Mammary epithelial cell (primary cell): ENCODE measurements at regions not wholly inside any gene's neighbourhood (a gene's known extent, or its start where the extent isn't known, plus 50 kb on each side); places are given as distances from the start of the nearest gene placed in this dataset.

Experiments used
- EZH2 ChIP-seq: IDR thresholded peaks from 2 replicates; pipeline ENCODE4 v1.6.1; 2012; ENCODE audit warnings: low read length, inconsistent platforms, borderline replicate concordance
- TF ChIP-seq, protein P1 (sequence below), 2 donors: IDR thresholded peaks in 1 of 2; conservative IDR thresholded peaks in 1 of 2; 2 replicates each; pipeline ENCODE4 v1.5.1; 2011 to 2012; ENCODE audit warnings: inconsistent platforms in 2 of 2, low read length in 2 of 2, mild to moderate bottlenecking in 2 of 2, control low read depth in 1 of 2, low read depth in 1 of 2; ENCODE audit not compliant: insufficient read depth in 1 of 2; ENCODE audit errors: extremely low read depth in 1 of 2

- TF ChIP-seq, protein P1, sequence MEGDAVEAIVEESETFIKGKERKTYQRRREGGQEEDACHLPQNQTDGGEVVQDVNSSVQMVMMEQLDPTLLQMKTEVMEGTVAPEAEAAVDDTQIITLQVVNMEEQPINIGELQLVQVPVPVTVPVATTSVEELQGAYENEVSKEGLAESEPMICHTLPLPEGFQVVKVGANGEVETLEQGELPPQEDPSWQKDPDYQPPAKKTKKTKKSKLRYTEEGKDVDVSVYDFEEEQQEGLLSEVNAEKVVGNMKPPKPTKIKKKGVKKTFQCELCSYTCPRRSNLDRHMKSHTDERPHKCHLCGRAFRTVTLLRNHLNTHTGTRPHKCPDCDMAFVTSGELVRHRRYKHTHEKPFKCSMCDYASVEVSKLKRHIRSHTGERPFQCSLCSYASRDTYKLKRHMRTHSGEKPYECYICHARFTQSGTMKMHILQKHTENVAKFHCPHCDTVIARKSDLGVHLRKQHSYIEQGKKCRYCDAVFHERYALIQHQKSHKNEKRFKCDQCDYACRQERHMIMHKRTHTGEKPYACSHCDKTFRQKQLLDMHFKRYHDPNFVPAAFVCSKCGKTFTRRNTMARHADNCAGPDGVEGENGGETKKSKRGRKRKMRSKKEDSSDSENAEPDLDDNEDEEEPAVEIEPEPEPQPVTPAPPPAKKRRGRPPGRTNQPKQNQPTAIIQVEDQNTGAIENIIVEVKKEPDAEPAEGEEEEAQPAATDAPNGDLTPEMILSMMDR (conservative IDR thresholded peaks at IDR 0.05 in 1 of 2, IDR thresholded peaks at IDR 0.05 in 1 of 2; ENCODE audit: extremely low read depth in 1 of 2, insufficient read depth in 1 of 2, low read depth in 1 of 2, low read length in 2 of 2), result no peak
- TF ChIP-seq EZH2, result no peak
These were observed 103.8 kb upstream of the LIFR start for GRCh38 chr5:38660194-38660668.
